H1 (cell line): ENCODE measurements at regions not wholly inside any gene's neighbourhood (a gene's known extent, or its start where the extent isn't known, plus 50 kb on each side); places are given as distances from the start of the nearest gene placed in this dataset.

Source experiments
- CEBPB ChIP-seq: IDR thresholded peaks from 2 replicates; pipeline ENCODE4 v1.6.1; 2012; ENCODE audit warnings: low read depth, low read length
- CTBP2 ChIP-seq: IDR thresholded peaks from 2 replicates; pipeline ENCODE4 v1.7.0; 2011; ENCODE audit warnings: borderline replicate concordance, mild to moderate bottlenecking, moderate library complexity, mixed read lengths, low read length; ENCODE audit not compliant: insufficient read depth, insufficient read length
- KDM1A ChIP-seq: fragments of 200-600, 300-600 bp; sonication (generic); IDR thresholded peaks from 2 replicates; pipeline ENCODE4 v1.7.1; 2016; ENCODE audit warnings: mild to moderate bottlenecking, low read length, borderline replicate concordance
- RAD21 ChIP-seq, 2 experiments: IDR thresholded peaks in 1 of 2; conservative IDR thresholded peaks in 1 of 2; 2 replicates each; pipeline ENCODE4 v1.6.1; 2011; ENCODE audit warnings: low read depth in 2 of 2, low read length in 2 of 2, improper control_type of control experiment in 1 of 2, inconsistent platforms in 1 of 2, mild to moderate bottlenecking in 1 of 2, moderate library complexity in 1 of 2
- TBP ChIP-seq: IDR thresholded peaks from 2 replicates; pipeline ENCODE4 v1.6.1; 2011; ENCODE audit warnings: low read depth, low read length, improper control_type of control experiment

DNA sequence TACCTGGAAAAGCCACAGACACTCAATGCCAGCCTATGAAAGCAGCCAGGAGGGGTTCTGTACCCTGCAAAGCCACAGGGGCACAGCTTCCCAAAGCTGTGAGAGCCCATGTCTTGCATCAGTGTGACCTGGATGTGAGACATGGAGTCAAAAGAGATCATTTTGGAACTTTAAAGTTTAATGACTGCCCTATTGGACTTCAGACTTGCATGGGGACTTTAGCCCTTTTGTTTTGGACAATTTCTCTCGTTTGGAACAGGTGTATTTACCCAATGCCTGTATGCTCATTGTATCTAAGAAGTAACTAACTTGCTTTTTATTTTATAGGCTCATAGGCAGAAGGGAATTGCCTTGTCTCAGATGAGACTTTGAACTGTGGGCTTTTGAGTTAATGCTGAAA lies 244.9 kb upstream of the TYRP1 start (continued):
- TF ChIP-seq RAD21 (IDR thresholded peaks at IDR 0.05 in 1 of 2, conservative IDR thresholded peaks at IDR 0.05 in 1 of 2; ENCODE audit: low read depth in 2 of 2, low read length in 2 of 2) (no peak), TBP (no peak), CEBPB (no peak), CTBP2 (no peak), KDM1A (no peak)
